Thoracic aorta (tissue), 2 donors: ENCODE measurements at regions not wholly inside any gene's neighbourhood (a gene's known extent, or its start where the extent isn't known, plus 50 kb on each side); places are given as distances from the start of the nearest gene placed in this dataset.

ENCODE experiments used
- ATAC-seq: fragments of 150-250 bp; one replicate; pipeline ENCODE4 v1.8.0; 2017; ENCODE audit warnings: low read depth; ENCODE audit not compliant: insufficient number of reproducible peaks, low FRiP score
- DNase-seq: peaks from one replicate; pipeline ENCODE4 v3.0.0-alpha.2; 2020; ENCODE audit warnings: low spot score
- H3K27ac ChIP-seq, 2 donors: fragments of 200-600 bp; sonication (generic); 1 replicate in 1 of 2; 2 replicates in 1 of 2; pipeline ENCODE4 v1.5.1; 2016; ENCODE audit warnings: mild to moderate bottlenecking in 2 of 2, moderate library complexity in 2 of 2
- H3K27me3 ChIP-seq: fragments of 200-600 bp; sonication (generic); replicated peaks from 2 replicates; pipeline ENCODE4 v1.6.0; 2016; ENCODE audit warnings: mild to moderate bottlenecking; ENCODE audit not compliant: insufficient read depth
- H3K36me3 ChIP-seq: fragments of 200-600 bp; sonication (generic); one replicate; pipeline ENCODE4 v1.5.1; 2016
- H3K4me1 ChIP-seq, 2 donors: fragments of 200-600 bp; sonication (generic); 1 replicate in 1 of 2; 2 replicates in 1 of 2; pipeline versions ENCODE4 v1.5.1 to v1.6.0; 2016; ENCODE audit warnings: low read depth in 2 of 2, mild to moderate bottlenecking in 1 of 2; ENCODE audit not compliant: control insufficient read depth in 1 of 2
- H3K4me3 ChIP-seq: fragments of 200-600 bp; sonication (generic); 2 replicates; pipeline ENCODE4 v1.5.1; 2016; ENCODE audit warnings: mild to moderate bottlenecking
- H3K9me3 ChIP-seq: fragments of 200-600 bp; sonication (generic); 2 replicates; pipeline ENCODE4 v1.5.1; 2016
- CTCF ChIP-seq: fragments of 200-600 bp; sonication (generic); IDR thresholded peaks from one replicate; pipeline ENCODE4 v1.5.1; 2019; ENCODE audit warnings: antibody characterized with exemption

GRCh38 chr3:178238179-178238578 lies 298.1 kb upstream of the KCNMB2 start:
- Histone ChIP-seq H3K9me3 (no peaks in the 10 kb centered on the region), H3K27me3 (no peaks in the 10 kb centered on the region), H3K4me3 (no peak overlapping the region), H3K27ac (no peak overlapping the region), H3K4me1 (no peaks in the 10 kb centered on the region), H3K36me3 (no peaks in the 10 kb centered on the region)
- no peak for TF ChIP-seq CTCF
- ATAC-seq (no peak), DNase-seq (no peak)

GRCh38 chr3:178244733-178245709 lies 291.2 kb upstream of the KCNMB2 start:
- Histone ChIP-seq H3K27ac (no peak overlapping the region), H3K4me1 (no peaks in the 10 kb centered on the region), H3K4me3 (no peak overlapping the region), H3K9me3 (no peaks in the 10 kb centered on the region), H3K27me3 (no peaks in the 10 kb centered on the region), H3K36me3 (no peaks in the 10 kb centered on the region)
- TF ChIP-seq CTCF = no peak
- DNase-seq = no peak
- no peak for ATAC-seq

GRCh38 chr3:178246004-178246403 lies 290.2 kb upstream of the KCNMB2 start:
- Histone ChIP-seq H3K4me1 (no peaks in the 10 kb centered on the region), H3K4me3 (no peak overlapping the region), H3K27ac (no peak overlapping the region), H3K27me3 (no peaks in the 10 kb centered on the region), H3K36me3 (no peaks in the 10 kb centered on the region), H3K9me3 (peaks cover 5% of the 10 kb centered on the region)
- ATAC-seq = no peak
- DNase-seq = no peak
- TF ChIP-seq CTCF = no peak

- Histone ChIP-seq H3K36me3 (no peaks in the 10 kb centered on the region), H3K27me3 (no peaks in the 10 kb centered on the region), H3K27ac (no peak overlapping the region), H3K4me3 (no peak overlapping the region), H3K9me3 (peaks cover 5% of the 10 kb centered on the region), H3K4me1 (no peaks in the 10 kb centered on the region)
- ATAC-seq = no peak
- TF ChIP-seq CTCF = no peak
- no peak for DNase-seq
Measured at GRCh38 chr3:178255315-178255714, 280.9 kb upstream of the KCNMB2 start.

GRCh38 chr3:178257491-178257890 lies 278.7 kb upstream of the KCNMB2 start:
- no peak for TF ChIP-seq CTCF
- Histone ChIP-seq H3K36me3 (no peaks in the 10 kb centered on the region), H3K27ac (no peak overlapping the region), H3K4me1 (no peaks in the 10 kb centered on the region), H3K27me3 (no peaks in the 10 kb centered on the region), H3K9me3 (no peaks in the 10 kb centered on the region), H3K4me3 (no peak overlapping the region)
- no peak for ATAC-seq
- no peak for DNase-seq
